ENCODE measurements at regions not wholly inside any gene's neighbourhood (a gene's known extent, or its start where the extent isn't known, plus 50 kb on each side); places are given as distances from the start of the nearest gene placed in this dataset.

DNA sequence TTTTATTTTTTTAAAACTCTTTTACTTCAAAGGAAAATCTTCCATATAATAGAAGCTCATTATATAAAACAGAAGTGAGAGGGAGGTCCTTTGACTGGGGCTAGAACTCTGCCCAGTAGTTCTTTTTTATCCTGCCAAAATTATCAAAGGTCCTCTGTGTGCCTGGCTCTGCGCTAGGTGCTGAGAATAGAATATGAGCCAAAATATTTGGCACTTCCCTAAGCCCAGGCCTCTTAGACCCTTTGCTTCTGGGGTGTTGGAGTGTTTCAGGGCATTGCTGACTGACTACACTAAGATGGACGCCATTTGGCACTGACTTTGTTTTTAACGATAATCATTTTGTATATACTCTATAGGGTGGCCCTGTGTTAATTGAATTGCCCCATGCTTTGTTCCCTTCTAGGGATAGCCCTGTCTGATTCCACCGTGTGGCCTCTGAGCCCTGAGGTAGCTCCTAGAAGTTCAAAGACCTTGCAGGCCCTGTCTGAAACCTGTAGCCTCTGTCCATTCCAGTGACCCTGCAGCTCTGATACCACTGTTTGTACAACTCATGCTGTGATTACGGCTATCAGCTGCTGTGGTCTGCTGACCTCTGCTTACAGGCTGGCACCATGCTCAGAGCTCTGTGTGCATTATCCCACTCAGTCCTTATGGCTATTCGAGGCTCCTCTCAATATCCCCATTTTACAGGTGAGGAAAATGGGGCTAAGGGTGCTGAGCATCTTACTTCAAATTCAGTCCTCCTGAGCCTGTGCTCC, 84.3 kb upstream of the SHB start:
- TF ChIP-seq, protein P1, sequence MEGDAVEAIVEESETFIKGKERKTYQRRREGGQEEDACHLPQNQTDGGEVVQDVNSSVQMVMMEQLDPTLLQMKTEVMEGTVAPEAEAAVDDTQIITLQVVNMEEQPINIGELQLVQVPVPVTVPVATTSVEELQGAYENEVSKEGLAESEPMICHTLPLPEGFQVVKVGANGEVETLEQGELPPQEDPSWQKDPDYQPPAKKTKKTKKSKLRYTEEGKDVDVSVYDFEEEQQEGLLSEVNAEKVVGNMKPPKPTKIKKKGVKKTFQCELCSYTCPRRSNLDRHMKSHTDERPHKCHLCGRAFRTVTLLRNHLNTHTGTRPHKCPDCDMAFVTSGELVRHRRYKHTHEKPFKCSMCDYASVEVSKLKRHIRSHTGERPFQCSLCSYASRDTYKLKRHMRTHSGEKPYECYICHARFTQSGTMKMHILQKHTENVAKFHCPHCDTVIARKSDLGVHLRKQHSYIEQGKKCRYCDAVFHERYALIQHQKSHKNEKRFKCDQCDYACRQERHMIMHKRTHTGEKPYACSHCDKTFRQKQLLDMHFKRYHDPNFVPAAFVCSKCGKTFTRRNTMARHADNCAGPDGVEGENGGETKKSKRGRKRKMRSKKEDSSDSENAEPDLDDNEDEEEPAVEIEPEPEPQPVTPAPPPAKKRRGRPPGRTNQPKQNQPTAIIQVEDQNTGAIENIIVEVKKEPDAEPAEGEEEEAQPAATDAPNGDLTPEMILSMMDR (conservative IDR thresholded peaks at IDR 0.05) = no peak
- no peak for TF ChIP-seq EZH2 (IDR thresholded peaks at IDR 0.05; ENCODE audit: low read depth)
